HepG2 (cell line): ENCODE measurements at regions not wholly inside any gene's neighbourhood (a gene's known extent, or its start where the extent isn't known, plus 50 kb on each side); places are given as distances from the start of the nearest gene placed in this dataset.

ENCODE experiments used
- MZF1 ChIP-seq: sonication (generic); formaldehyde crosslinking; IDR thresholded peaks from 2 replicates; pipeline ENCODE4 v1.8.1; 2023; ENCODE audit warnings: mild to moderate bottlenecking, missing genetic modification reagents, borderline replicate concordance
- RAD21 ChIP-seq: fragments of 450-650 bp; formaldehyde crosslinking; IDR thresholded peaks from 2 replicates; pipeline ENCODE4 v1.5.0; 2020; ENCODE audit warnings: mild to moderate bottlenecking
- YY1 ChIP-seq: IDR thresholded peaks from 2 replicates; pipeline ENCODE4 v1.6.1; 2011; ENCODE audit warnings: low read length, low read depth, moderate library complexity, mild to moderate bottlenecking; ENCODE audit not compliant: insufficient read depth, insufficient replicate concordance
- ZSCAN31 ChIP-seq: sonication (generic); formaldehyde crosslinking; IDR thresholded peaks from 2 replicates; pipeline ENCODE4 v1.5.0; 2020; ENCODE audit warnings: low read depth, mild to moderate bottlenecking, missing genetic modification reagents
- TF ChIP-seq, protein P1 (sequence below): IDR thresholded peaks from 2 replicates; pipeline ENCODE4 v1.6.1; 2018; ENCODE audit warnings: missing genetic modification reagents
- TF ChIP-seq, protein P2 (sequence below): sonication (generic); formaldehyde crosslinking; conservative IDR thresholded peaks from 2 replicates; pipeline ENCODE4 v1.4.0; 2020; ENCODE audit warnings: missing genetic modification reagents
- TF ChIP-seq, protein P3 (sequence below): sonication (generic); formaldehyde crosslinking; IDR thresholded peaks from 2 replicates; pipeline ENCODE4 v1.5.0; 2020; ENCODE audit warnings: mild to moderate bottlenecking, missing genetic modification reagents, moderate library complexity

DNA sequence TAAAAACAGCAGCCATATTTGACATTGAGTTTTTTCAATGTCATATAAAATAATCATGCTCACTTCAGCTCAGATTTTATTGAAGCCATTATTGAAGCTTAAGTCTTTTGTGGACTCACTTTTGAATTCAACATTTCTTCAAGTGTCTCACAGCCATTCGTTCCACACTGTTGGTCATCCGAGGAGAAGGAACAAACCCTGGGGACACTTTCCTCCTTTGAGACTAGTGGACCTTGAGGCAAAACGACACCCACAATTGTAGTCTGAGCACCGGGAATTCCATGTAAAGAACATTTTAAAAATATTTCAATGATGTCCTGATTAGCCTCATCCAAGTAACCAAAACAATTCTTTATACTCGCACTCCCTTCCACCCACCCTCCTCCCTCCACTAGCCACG, 174.7 kb downstream of the CD47 start:
- TF ChIP-seq, protein P1, sequence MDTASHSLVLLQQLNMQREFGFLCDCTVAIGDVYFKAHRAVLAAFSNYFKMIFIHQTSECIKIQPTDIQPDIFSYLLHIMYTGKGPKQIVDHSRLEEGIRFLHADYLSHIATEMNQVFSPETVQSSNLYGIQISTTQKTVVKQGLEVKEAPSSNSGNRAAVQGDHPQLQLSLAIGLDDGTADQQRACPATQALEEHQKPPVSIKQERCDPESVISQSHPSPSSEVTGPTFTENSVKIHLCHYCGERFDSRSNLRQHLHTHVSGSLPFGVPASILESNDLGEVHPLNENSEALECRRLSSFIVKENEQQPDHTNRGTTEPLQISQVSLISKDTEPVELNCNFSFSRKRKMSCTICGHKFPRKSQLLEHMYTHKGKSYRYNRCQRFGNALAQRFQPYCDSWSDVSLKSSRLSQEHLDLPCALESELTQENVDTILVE: no peak
- no peak for TF ChIP-seq RAD21 (CRISPR knock-in tag)
- TF ChIP-seq ZSCAN31: no peak
- TF ChIP-seq, protein P2, sequence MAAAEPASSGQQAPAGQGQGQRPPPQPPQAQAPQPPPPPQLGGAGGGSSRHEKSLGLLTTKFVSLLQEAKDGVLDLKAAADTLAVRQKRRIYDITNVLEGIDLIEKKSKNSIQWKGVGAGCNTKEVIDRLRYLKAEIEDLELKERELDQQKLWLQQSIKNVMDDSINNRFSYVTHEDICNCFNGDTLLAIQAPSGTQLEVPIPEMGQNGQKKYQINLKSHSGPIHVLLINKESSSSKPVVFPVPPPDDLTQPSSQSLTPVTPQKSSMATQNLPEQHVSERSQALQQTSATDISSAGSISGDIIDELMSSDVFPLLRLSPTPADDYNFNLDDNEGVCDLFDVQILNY (CRISPR knock-in tag): no peak
- no peak for TF ChIP-seq MZF1 (CRISPR knock-in tag)
- TF ChIP-seq, protein P3, sequence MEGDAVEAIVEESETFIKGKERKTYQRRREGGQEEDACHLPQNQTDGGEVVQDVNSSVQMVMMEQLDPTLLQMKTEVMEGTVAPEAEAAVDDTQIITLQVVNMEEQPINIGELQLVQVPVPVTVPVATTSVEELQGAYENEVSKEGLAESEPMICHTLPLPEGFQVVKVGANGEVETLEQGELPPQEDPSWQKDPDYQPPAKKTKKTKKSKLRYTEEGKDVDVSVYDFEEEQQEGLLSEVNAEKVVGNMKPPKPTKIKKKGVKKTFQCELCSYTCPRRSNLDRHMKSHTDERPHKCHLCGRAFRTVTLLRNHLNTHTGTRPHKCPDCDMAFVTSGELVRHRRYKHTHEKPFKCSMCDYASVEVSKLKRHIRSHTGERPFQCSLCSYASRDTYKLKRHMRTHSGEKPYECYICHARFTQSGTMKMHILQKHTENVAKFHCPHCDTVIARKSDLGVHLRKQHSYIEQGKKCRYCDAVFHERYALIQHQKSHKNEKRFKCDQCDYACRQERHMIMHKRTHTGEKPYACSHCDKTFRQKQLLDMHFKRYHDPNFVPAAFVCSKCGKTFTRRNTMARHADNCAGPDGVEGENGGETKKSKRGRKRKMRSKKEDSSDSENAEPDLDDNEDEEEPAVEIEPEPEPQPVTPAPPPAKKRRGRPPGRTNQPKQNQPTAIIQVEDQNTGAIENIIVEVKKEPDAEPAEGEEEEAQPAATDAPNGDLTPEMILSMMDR (CRISPR knock-in tag): no peak
- no peak for TF ChIP-seq YY1
